Coronary artery (tissue), 2 donors: ENCODE measurements at regions not wholly inside any gene's neighbourhood (a gene's known extent, or its start where the extent isn't known, plus 50 kb on each side); places are given as distances from the start of the nearest gene placed in this dataset.

Source experiments
- DNase-seq: peaks from one replicate; pipeline ENCODE4 v3.0.0-alpha.2; 2017; ENCODE audit warnings: low spot score
- H3K27ac ChIP-seq, 2 donors: fragments of 200-600 bp; sonication (generic); one replicate each; pipeline ENCODE4 v1.5.1; 2016 to 2019
- H3K4me3 ChIP-seq: fragments of 200-600 bp; sonication (generic); 2 replicates; pipeline ENCODE4 v1.5.1; 2016; ENCODE audit warnings: mild to moderate bottlenecking, moderate library complexity
- TF ChIP-seq, protein P1 (sequence below): fragments of 200-600 bp; sonication (generic); IDR thresholded peaks from one replicate; pipeline ENCODE4 v1.5.1; 2019; ENCODE audit warnings: antibody characterized with exemption

DNA sequence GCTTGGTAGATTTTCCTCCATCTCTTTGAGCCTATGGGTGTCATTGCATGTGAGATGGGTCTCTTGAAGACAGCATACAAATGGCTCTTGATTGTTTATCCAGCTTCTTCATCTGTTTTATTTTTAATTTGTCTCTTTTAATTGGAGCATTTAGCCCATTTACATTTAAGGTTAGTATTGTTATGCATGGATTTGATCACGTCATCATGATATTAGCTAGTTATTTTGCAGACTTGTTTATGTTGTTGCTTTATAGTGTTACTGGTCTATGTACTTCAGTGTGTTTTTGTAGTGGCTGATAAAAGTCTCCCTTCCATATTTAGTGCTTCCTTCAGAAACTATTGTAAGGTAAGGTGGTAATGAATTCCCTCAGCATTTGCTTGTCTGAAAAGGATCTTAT lies 78.6 kb upstream of the RGMB start:
- Histone ChIP-seq H3K27ac (no peak overlapping the region), H3K4me3 (no peak overlapping the region)
- TF ChIP-seq, protein P1, sequence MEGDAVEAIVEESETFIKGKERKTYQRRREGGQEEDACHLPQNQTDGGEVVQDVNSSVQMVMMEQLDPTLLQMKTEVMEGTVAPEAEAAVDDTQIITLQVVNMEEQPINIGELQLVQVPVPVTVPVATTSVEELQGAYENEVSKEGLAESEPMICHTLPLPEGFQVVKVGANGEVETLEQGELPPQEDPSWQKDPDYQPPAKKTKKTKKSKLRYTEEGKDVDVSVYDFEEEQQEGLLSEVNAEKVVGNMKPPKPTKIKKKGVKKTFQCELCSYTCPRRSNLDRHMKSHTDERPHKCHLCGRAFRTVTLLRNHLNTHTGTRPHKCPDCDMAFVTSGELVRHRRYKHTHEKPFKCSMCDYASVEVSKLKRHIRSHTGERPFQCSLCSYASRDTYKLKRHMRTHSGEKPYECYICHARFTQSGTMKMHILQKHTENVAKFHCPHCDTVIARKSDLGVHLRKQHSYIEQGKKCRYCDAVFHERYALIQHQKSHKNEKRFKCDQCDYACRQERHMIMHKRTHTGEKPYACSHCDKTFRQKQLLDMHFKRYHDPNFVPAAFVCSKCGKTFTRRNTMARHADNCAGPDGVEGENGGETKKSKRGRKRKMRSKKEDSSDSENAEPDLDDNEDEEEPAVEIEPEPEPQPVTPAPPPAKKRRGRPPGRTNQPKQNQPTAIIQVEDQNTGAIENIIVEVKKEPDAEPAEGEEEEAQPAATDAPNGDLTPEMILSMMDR, result no peak
- DNase-seq, result no peak

DNA sequence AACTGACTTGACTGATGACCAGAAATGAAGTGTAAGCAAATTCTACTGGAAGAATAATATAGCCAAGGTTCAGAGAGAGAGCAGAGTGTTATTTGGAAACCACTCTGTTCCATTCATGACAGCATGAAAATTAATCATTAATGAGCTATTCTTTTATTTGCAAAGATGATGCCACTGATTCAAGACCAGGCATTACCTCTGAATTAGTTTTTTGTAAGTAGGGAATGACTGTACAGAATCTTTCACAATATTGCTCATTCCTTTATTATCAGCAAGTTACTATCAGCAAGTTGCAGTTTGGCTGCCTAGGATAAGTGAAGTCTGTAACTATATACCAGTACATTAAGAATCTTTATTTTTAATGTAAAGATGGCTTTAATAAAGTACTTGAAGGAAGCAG lies 75.1 kb upstream of the RGMB start:
- H3K4me3 ChIP-seq, result no peak overlapping the region
- H3K27ac ChIP-seq, result no peak overlapping the region
- DNase-seq, result no peak
- TF ChIP-seq, protein P1, result no peak

DNA sequence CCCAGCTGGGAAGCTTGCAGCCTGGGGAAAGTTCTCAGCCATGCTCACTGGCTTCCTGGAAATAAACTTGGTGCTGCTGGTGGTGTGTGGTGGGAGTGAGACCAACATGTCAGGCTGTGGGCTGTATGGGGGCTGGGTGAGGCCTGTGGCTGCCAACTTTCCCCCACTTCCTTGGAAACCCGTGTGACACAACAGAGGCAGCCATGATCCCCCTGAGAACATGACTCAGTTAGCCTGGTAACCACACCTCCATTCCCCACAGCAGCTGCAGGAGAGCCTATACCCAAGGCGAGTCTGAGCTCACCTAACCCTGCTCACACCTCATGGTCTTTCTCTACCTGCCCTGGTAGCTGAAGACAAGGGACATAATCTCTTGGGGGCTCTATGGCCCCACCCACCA lies 72.7 kb upstream of the RGMB start:
- no peak overlapping the region for H3K27ac ChIP-seq
- DNase-seq, result no peak
- no peak overlapping the region for H3K4me3 ChIP-seq
- TF ChIP-seq, protein P1, result no peak

DNA sequence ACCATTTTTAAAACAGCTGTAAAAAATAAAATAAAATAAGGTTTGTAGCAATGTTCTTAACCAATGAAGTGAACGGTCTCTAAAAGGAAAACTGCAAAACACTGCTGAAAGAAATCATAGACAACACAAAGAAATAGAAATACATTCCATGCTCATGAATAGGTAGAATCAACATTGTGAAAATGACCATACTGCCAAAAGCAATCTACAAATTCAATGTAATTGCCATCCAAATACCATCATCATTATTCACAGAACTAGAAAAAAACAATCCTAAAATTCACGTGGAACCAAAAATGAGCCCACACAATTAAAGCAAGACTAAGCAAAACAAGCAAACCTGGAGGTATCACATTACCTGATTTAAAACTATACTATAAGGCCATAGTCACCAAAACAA lies 67.6 kb upstream of the RGMB start:
- TF ChIP-seq, protein P1, result no peak
- Histone ChIP-seq H3K4me3 (no peak overlapping the region), H3K27ac (no peak overlapping the region)
- no peak for DNase-seq

DNA sequence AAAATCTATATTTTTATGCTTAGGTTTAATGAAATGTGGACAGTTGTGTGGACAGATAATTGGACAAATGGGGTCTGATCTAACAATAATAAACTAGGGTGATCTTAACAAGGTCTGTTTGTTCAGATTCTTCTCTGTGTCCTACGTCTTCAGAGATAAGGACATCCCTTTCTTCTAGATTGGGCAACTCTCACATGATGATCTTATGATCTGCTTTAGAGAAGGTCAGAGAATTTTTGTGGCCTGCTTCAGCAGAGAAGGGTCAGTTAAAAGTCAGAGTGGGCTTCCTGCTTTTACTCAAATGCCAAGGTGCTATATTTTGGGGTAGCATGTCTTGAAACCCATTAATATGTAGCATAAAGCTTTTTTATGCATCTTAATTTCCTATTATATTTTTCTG lies 63.8 kb upstream of the RGMB start:
- H3K27ac ChIP-seq, result no peak overlapping the region
- no peak for DNase-seq
- TF ChIP-seq, protein P1, result no peak
- no peak overlapping the region for H3K4me3 ChIP-seq

DNA sequence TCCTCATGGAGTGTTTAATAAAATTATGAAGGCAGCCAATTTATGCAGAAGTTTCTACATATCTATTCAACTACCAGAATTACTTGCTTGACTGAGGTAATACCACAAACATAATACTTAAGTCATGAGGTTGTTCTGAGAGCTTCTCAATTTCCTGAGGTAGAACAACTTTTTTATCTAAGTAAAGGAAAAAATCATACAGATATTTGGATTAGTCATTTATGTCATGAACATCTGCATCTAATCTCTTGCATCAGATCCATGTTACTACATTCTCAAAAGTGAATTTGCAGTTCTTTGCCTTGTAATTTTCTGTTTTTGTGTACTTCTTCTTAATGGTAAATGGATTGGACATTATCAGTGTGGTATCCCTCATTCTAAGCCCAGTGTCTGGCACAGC lies 60.4 kb upstream of the RGMB start:
- H3K4me3 ChIP-seq, result no peak overlapping the region
- TF ChIP-seq, protein P1, result no peak
- no peak overlapping the region for H3K27ac ChIP-seq
- DNase-seq, result no peak

DNA sequence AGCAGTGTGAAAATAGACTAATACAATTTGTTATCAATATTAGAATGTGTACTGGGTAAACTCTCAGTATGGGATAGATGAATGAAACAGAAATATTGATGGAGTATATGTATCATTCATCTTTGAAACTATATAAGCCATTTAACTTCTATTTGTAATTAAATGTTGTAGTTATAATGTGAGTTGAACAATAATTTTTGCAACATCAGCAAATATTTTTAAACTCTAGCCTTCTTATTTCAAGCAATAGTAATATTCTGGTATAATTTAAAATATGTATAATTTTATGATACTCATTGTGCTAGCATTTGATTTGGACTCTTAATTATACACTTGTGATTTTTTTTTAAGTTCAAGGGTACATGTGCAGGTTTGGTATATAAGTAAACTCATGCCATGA lies 59.6 kb upstream of the RGMB start:
- H3K4me3 ChIP-seq, result no peak overlapping the region
- no peak for DNase-seq
- H3K27ac ChIP-seq, result no peak overlapping the region
- TF ChIP-seq, protein P1, result no peak
